ENCODE measurements at regions not wholly inside any gene's neighbourhood (a gene's known extent, or its start where the extent isn't known, plus 50 kb on each side); places are given as distances from the start of the nearest gene placed in this dataset.

GRCh38 chr6:98634569-98634968 is 199.8 kb upstream of the POU3F2 start:
- FAIRE-seq = peak; percentile 80
- Histone ChIP-seq H3K9me3 (ENCODE audit: insufficient read depth in 2 of 2, low read depth in 1 of 2, low read length in 1 of 2) (no peaks in the 10 kb centered on the region), H2BK20ac (ENCODE audit: low read length) (no peak overlapping the region), H4K8ac (ENCODE audit: extremely low read depth, insufficient read depth, low read length) (no peak overlapping the region), H2BK15ac (ENCODE audit: low read length) (no peak overlapping the region), H4K91ac (replicated peaks; ENCODE audit: insufficient read length, low read length) (no peak overlapping the region), H4K20me1 (replicated peaks in 1 of 2; ENCODE audit: control insufficient read depth in 1 of 2, insufficient read depth in 2 of 2, low read length in 2 of 2) (no peaks in the 10 kb centered on the region), H4K5ac (ENCODE audit: insufficient read length, low read depth, low read length) (peak overlapping the region; percentile 53), H3K36me3 (ENCODE audit: control insufficient read depth in 2 of 4, insufficient read depth in 4 of 4, low read length in 3 of 4) (no peaks in the 10 kb centered on the region), H3K79me2 (ENCODE audit: control insufficient read depth in 1 of 2, insufficient read depth in 2 of 2, low read length in 2 of 2) (no peaks in the 10 kb centered on the region), H3K79me1 (ENCODE audit: low read depth, low read length) (no peaks in the 10 kb centered on the region), H2BK120ac (replicated peaks; ENCODE audit: low read depth, low read length) (no peak overlapping the region), H3K27ac (ENCODE audit: low read depth, low read length) (no peak overlapping the region), H3K4me2 (ENCODE audit: insufficient read depth in 1 of 2, low read depth in 2 of 2, low read length in 2 of 2) (0 out of 4 replicates have a peak overlapping the region, but pooled peaks of 1 of the 2 experiments have one; percentile 4), H3K56ac (replicated peaks; ENCODE audit: insufficient read length, low read depth, low read length) (no peak overlapping the region), H3K4ac (replicated peaks; ENCODE audit: insufficient read length, low read depth, low read length) (no peak overlapping the region), H2AFZ (ENCODE audit: low read length) (no peak overlapping the region), H2BK5ac (ENCODE audit: low read depth, low read length) (no peak overlapping the region), H2BK12ac (ENCODE audit: low read depth, low read length) (no peak overlapping the region), H3K4me3 (ENCODE audit: extremely low read depth in 1 of 4, insufficient read depth in 2 of 4, low read depth in 3 of 4, low read length in 4 of 4) (no peak overlapping the region), H2AK5ac (ENCODE audit: low read depth, low read length) (no peak overlapping the region), H3K14ac (ENCODE audit: insufficient read length) (no peak overlapping the region), H3K9ac (replicated peaks in 1 of 4; ENCODE audit: extremely low read depth in 1 of 4, low read depth in 3 of 4, low read length in 3 of 4) (no peak overlapping the region), H3K4me1 (replicated peaks in 1 of 4; ENCODE audit: control insufficient read depth in 3 of 4, insufficient read depth in 4 of 4, low read length in 3 of 4) (peaks cover 3 to 26% (median 17%) of the 10 kb centered on the region in 4 experiments; a peak in 4 of 7 replicates), H3K18ac (ENCODE audit: extremely low read depth, low read length) (no peak overlapping the region), H3K23me2 (ENCODE audit: low read depth, low read length) (no peaks in the 10 kb centered on the region), H3K23ac (ENCODE audit: insufficient read length) (no peak overlapping the region), H3K27me3 (replicated peaks in 1 of 4; ENCODE audit: control insufficient read depth in 3 of 4, extremely low read depth in 1 of 4, insufficient read depth in 3 of 4, low read length in 3 of 4) (no peaks in the 10 kb centered on the region)
- CTCF ChIA-PET (ENCODE audit: partially characterized antibody) = no interaction called here
- TF ChIP-seq ATF3 (IDR thresholded peaks at IDR 0.05; ENCODE audit: insufficient read depth, low read depth, low read length) (no peak), RFX5 (IDR thresholded peaks at IDR 0.05; ENCODE audit: borderline replicate concordance, low read depth, low read length) (no peak), TEAD4 (IDR thresholded peaks at IDR 0.05; ENCODE audit: low read depth, low read length) (peak; percentile 85)
- 49% methylated on average over 3 of the region's 3 CpGs; no CpG with 5 or more reads in 1 of the 2 experiments for WGBS, 2 experiments (ENCODE audit: extremely low coverage in 1 of 2, insufficient coverage in 1 of 2, insufficient read length in 1 of 2, insufficient replicate concordance in 2 of 2, low coverage in 1 of 2, low lambda C conversion rate in 2 of 2, missing lambda C conversion rate in 1 of 2)
- DNase-seq (ENCODE audit: low read depth in 1 of 2, low spot score in 2 of 2) = peak in 1 of 2 experiments; percentile 27
- POLR2A ChIA-PET (ENCODE audit: partially characterized antibody) = interaction anchor here (0.8 kb wide), 1 partner anchor 1728 kb away, joined by 3 read pairs; no protein-coding TSS in a partner anchor
